Uterus (tissue), 3 donors: ENCODE measurements at regions not wholly inside any gene's neighbourhood (a gene's known extent, or its start where the extent isn't known, plus 50 kb on each side); places are given as distances from the start of the nearest gene placed in this dataset.

Source experiments
- DNase-seq, 2 donors: peaks; one replicate each; pipeline ENCODE4 v3.0.0-alpha.2; 2019 to 2020
- H3K27ac ChIP-seq, 2 donors: fragments of 200-600 bp; sonication (generic); 1 replicate in 1 of 2; 2 replicates in 1 of 2; pipeline ENCODE4 v1.5.1; 2016 to 2018
- H3K27me3 ChIP-seq, 2 donors: fragments of 200-600 bp; sonication (generic); one replicate each; pipeline ENCODE4 v1.5.1; 2018 to 2019; ENCODE audit warnings: control low read depth in 1 of 2
- H3K36me3 ChIP-seq, 2 donors: fragments of 200-600 bp; sonication (generic); one replicate each; pipeline ENCODE4 v1.5.1; 2019; ENCODE audit warnings: control low read depth in 1 of 2
- H3K4me1 ChIP-seq, 2 donors: fragments of 200-600 bp; sonication (generic); one replicate each; pipeline ENCODE4 v1.5.1; 2018 to 2019; ENCODE audit warnings: control low read depth in 1 of 2
- H3K4me3 ChIP-seq, 2 donors: fragments of 200-600 bp; sonication (generic); 1 replicate in 1 of 2; 2 replicates in 1 of 2; pipeline ENCODE4 v1.5.1; 2018 to 2019; ENCODE audit warnings: mild to moderate bottlenecking in 1 of 2
- H3K9me3 ChIP-seq, 2 donors: fragments of 200-600 bp; sonication (generic); one replicate each; pipeline ENCODE4 v1.5.1; 2019; ENCODE audit warnings: control low read depth in 1 of 2
- POLR2A ChIP-seq, 2 donors: fragments of 450-650 bp; IDR thresholded peaks; one replicate each; pipeline ENCODE4 v1.6.1; 2016; ENCODE audit warnings: antibody characterized with exemption in 2 of 2, mild to moderate bottlenecking in 1 of 2, moderate library complexity in 1 of 2
- intact Hi-C: fragments of 100-400 bp; cut with DNase I; formaldehyde crosslinking; loops from one replicate; pipeline ENCODE4 v1.15.1; 2023; ENCODE audit warnings: low total_unique reads
- TF ChIP-seq, protein P1 (sequence below), 4 experiments: fragments of 200-600 bp in 2 of 4; fragments of 450-650 bp in 2 of 4; sonication (generic) in 2 of 4; IDR thresholded peaks; one replicate each; pipeline ENCODE4 v1.5.1; 2016 to 2019; ENCODE audit warnings: antibody characterized with exemption in 4 of 4, mild to moderate bottlenecking in 2 of 4, moderate library complexity in 1 of 4
- donor health status: DM: yes; HTN: yes; CAD: no.

DNA sequence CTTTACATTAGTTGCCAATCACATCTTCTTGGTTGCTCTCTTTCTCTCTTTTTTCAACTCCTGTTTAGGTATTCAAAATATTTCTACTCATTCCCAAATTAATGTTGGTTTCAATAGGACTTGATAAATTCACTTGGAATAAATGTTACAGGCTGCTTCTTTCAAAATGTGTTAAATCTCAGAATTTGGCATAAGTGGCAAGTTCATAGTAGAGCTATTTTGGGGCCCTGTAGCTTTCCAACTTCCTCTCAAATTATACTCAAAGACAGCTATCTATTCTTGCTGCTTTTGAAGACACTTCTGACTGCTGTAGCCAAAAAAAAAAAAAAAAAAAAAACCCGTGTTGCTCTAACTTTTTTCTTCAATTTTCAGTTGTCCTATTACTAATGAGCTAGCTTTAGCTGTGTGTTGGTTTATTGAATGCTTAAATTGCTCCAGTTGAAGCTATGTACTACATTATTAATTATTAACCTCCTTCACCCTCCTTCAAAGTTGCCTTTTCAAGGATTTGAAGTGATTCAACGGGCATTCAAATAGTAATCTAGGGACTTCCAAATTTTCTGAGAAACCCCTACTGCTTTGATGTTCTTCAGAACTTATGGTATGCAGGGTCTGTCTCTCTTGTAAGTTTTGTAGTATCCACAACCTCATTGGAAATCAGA, 554.6 kb upstream of the FLRT2 start:
- intact Hi-C loops: no loop called here
- DNase-seq: no peak
- no peak for TF ChIP-seq POLR2A (IDR thresholded peaks at IDR 0.05)
- TF ChIP-seq, protein P1, sequence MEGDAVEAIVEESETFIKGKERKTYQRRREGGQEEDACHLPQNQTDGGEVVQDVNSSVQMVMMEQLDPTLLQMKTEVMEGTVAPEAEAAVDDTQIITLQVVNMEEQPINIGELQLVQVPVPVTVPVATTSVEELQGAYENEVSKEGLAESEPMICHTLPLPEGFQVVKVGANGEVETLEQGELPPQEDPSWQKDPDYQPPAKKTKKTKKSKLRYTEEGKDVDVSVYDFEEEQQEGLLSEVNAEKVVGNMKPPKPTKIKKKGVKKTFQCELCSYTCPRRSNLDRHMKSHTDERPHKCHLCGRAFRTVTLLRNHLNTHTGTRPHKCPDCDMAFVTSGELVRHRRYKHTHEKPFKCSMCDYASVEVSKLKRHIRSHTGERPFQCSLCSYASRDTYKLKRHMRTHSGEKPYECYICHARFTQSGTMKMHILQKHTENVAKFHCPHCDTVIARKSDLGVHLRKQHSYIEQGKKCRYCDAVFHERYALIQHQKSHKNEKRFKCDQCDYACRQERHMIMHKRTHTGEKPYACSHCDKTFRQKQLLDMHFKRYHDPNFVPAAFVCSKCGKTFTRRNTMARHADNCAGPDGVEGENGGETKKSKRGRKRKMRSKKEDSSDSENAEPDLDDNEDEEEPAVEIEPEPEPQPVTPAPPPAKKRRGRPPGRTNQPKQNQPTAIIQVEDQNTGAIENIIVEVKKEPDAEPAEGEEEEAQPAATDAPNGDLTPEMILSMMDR (IDR thresholded peaks at IDR 0.05): no peak

DNA sequence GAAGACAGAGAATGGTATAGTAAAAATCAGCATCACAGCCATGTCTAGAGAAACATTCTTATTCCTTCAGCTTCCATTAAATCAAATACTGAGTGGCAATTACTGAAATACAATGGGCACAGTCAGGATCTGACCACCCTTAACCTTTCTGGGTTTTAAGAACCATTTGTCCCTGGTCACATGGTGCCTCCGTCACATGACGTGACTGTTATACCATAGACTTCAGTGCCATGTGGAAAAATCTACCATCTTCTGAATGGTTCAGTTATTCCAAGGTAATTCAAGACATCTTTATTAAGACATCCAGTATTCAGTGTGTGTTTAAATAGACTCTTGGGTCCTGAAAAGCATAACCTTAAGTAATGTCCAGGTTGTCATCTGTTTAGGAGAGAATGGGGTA, 553.1 kb upstream of the FLRT2 start:
- no peak overlapping the region for H3K27ac ChIP-seq
- no peaks in the 10 kb centered on the region for H3K36me3 ChIP-seq
- H3K4me1 ChIP-seq: no peaks in the 10 kb centered on the region
- no peak for DNase-seq
- intact Hi-C loops: no loop called here
- H3K4me3 ChIP-seq: no peak overlapping the region
- H3K27me3 ChIP-seq: no peaks in the 10 kb centered on the region
- TF ChIP-seq, protein P1 (IDR thresholded peaks at IDR 0.05): no peak
- TF ChIP-seq POLR2A (IDR thresholded peaks at IDR 0.05): no peak
- H3K9me3 ChIP-seq: no peaks in the 10 kb centered on the region

More for the DNA sequence above, 554.6 kb upstream of the FLRT2 start:
- H3K4me1 ChIP-seq: no peaks in the 10 kb centered on the region
- H3K27ac ChIP-seq: no peak overlapping the region
- no peaks in the 10 kb centered on the region for H3K9me3 ChIP-seq
- H3K36me3 ChIP-seq: no peaks in the 10 kb centered on the region
- no peak overlapping the region for H3K4me3 ChIP-seq
- no peaks in the 10 kb centered on the region for H3K27me3 ChIP-seq

DNA sequence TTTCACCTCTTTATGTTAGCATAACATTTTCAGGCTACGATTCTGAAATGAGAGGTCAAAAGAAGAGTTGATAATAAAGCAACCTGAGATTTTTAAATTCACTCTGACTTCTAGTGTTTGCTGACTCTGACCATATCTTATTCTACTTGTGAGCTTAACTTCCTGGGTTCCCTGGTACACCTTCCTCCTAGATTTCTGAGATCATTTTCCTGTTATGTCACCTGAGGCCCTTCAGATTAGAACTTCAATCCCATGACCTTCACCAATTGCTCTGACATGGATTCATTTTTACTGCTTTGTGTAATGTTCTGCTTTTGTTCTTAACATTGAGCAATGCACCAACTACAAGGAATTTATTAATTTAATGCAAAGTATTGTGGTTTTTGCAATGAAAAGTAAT, 542.9 kb upstream of the FLRT2 start:
- intact Hi-C loops: no loop called here
- no peak for TF ChIP-seq POLR2A (IDR thresholded peaks at IDR 0.05)
- TF ChIP-seq, protein P1 (IDR thresholded peaks at IDR 0.05): no peak
- H3K9me3 ChIP-seq: no peaks in the 10 kb centered on the region
- no peak overlapping the region for H3K27ac ChIP-seq
- H3K36me3 ChIP-seq: no peaks in the 10 kb centered on the region
- no peak for DNase-seq
- no peaks in the 10 kb centered on the region for H3K27me3 ChIP-seq
- no peak overlapping the region for H3K4me3 ChIP-seq
- H3K4me1 ChIP-seq: no peaks in the 10 kb centered on the region

DNA sequence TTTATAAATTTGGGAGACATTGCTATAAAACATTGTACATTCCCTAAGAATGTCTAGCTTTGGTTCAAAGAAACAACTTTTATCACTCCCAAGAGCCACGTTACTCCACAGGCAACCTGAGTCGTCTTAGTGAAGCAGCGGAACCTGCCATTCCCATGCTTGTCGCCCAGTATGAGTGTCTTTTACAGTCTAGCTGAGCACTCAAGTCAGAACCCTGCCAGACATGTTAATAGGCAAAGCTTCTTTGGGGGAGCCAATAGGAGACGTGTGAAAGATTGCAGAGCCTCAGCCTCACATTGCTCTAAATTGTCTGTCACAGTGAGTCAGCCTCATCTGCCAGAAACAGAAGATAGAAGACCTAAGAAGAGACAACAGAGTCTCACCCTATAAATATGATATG, 541.6 kb upstream of the FLRT2 start:
- no peaks in the 10 kb centered on the region for H3K36me3 ChIP-seq
- no peak overlapping the region for H3K27ac ChIP-seq
- intact Hi-C loops: no loop called here
- no peaks in the 10 kb centered on the region for H3K27me3 ChIP-seq
- DNase-seq: no peak
- H3K4me1 ChIP-seq: no peaks in the 10 kb centered on the region
- H3K9me3 ChIP-seq: no peaks in the 10 kb centered on the region
- TF ChIP-seq, protein P1 (IDR thresholded peaks at IDR 0.05): no peak
- TF ChIP-seq POLR2A (IDR thresholded peaks at IDR 0.05): no peak
- no peak overlapping the region for H3K4me3 ChIP-seq

DNA sequence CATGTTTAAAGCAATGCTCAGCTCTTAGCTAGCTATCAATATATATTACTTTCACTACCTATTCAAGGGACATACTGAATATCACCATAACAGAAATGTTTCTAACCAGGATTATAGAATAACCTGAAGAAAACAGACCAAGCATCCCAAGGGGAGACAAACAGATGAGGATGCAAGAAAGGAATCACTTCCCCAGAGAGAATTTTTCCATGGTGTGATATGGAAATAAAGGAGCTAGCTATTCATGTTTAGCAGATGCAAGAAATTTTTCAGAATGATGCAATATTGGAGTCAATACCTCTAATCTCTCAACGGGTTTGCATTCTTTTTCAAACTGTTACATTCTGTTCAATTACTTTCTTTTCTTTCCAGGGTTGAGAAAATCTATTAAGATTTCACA, 538.9 kb upstream of the FLRT2 start:
- H3K27ac ChIP-seq: no peak overlapping the region
- no peak overlapping the region for H3K4me3 ChIP-seq
- no peak for DNase-seq
- H3K27me3 ChIP-seq: no peaks in the 10 kb centered on the region
- TF ChIP-seq, protein P1 (IDR thresholded peaks at IDR 0.05): no peak
- TF ChIP-seq POLR2A (IDR thresholded peaks at IDR 0.05): no peak
- H3K4me1 ChIP-seq: no peaks in the 10 kb centered on the region
- intact Hi-C loops: no loop called here
- H3K36me3 ChIP-seq: no peaks in the 10 kb centered on the region
- H3K9me3 ChIP-seq: no peaks in the 10 kb centered on the region
